HG03575 (cell line): ENCODE measurements at regions not wholly inside any gene's neighbourhood (a gene's known extent, or its start where the extent isn't known, plus 50 kb on each side); places are given as distances from the start of the nearest gene placed in this dataset.

Experiments
- ATAC-seq: cut with Tn5 transposase; IDR thresholded peaks from one replicate; pipeline ENCODE4 v1.9.1; 2021; ENCODE audit not compliant: unreplicated experiment, insufficient number of reproducible peaks, low FRiP score; ENCODE audit errors: extremely low read depth

- no peak for ATAC-seq
Observed at GRCh38 chr9:90002397-90003271, 397.8 kb downstream of the GADD45G start.

DNA sequence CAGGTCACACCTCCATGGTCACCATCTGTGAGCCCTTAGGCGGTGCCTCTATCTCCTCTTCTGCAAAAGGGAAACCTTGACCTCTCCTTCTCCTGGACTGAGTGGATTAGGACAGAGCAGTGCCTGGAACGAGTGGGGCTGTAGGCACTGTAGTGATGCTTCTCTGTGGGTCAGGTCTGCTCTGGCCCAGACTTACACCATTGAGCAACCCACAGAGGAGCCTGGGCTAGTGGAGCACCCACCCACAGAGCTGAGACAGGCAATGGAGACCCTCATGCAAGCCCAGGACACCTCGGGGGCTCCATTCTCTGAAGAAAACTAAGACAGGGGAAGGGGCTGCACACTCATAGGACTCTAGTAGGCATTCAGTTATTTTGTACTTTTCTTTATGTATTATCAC, 400.6 kb downstream of the GADD45G start:
- no peak for ATAC-seq

- no peak for ATAC-seq
Observed at GRCh38 chr9:90007516-90008440, 403.0 kb downstream of the GADD45G start.

DNA sequence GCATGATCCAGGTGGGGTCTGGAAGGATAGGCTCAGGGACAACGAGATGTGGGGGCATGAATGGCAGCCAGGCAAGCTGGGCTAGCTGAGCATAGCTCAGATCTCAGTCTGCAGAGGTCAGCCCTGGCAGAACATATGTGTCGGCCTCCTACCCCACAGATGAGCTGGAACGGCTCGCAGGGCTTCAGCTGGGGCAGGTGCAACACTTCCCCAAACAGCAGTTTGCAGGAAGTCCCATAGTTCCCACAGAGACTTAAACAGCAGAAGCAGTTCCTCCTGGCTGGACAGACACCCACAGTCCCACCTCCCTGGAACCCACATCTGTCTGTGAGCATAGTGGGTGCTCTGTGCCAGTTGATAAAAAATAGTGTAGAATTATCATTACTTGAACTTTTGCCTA, 404.6 kb downstream of the GADD45G start:
- no peak for ATAC-seq

DNA sequence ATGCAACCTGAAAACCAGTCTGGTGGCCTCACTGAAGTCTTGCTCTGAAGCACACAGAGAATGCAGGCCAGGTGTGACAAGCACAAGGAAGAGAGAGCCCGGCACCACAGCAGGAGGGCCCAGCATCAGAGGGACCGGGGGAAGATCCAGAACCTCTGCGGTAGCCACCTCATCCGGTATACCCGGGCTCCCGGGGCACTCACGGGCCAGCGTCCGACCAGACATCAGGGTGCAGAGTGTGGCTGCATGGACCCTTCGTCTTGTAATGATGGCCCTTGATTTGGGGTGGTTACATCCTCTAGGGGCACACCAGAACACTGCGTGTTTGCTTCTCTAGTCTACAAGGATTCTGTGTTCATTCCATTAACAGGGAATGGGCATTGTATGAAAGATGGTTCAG, 406.0 kb downstream of the GADD45G start:
- ATAC-seq, result no peak

DNA sequence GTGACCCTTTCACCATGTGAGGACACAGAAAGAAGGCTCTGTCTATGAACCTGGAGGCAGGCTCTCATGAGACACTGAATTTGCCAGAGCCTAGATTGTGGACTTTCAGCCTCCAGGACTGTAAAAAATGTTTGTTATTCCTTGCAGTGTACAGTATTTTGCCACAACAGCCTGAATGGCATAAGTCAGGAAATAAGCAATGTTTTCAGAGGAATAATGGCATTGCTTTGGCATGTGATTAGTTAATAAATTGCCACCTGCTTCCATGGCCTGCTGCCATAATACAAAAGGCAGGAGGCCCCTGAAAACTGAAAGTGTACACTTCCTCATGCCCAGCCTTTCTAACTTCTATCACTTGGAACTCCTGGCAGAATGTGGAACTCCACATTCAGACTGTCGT, 408.1 kb downstream of the GADD45G start:
- no peak for ATAC-seq

DNA sequence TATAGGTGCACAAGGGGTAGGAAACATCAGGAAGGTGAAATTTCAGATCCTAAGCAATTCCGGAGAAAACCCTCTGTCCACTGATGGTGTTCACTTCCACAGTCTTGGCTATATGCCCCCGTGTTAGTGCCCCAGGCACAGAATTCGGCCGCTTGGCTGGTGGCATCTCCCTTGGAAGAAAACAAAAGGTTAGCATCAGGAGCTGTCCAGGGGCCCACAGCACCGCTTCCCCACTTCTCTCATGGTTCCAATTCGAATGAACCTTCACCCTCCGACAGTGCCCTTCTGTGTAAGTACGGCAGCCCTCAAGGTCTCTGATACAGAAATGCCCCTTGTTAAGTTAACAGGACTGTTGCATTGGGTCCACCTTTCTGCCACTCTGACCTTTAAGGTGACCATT, 409.0 kb downstream of the GADD45G start:
- ATAC-seq, result no peak

DNA sequence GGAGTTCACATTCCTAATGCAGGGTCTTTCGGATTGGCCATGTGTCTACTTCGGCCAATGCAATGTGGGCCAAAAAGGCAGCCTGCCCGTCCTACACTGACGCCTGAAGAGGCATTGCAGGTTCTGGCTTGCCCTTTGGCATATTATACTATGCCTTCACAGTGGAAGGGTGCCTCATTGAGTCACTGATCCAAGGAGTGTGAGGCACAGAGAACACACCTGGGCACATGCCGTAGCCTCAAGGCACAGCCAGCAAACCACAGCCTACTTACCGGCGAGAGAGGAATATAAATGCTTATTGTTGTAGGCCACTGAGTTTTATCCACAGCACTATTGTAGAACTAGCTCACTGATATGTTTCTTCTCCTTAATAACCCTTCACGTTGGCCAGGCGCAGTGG, 409.6 kb downstream of the GADD45G start:
- ATAC-seq, result no peak

DNA sequence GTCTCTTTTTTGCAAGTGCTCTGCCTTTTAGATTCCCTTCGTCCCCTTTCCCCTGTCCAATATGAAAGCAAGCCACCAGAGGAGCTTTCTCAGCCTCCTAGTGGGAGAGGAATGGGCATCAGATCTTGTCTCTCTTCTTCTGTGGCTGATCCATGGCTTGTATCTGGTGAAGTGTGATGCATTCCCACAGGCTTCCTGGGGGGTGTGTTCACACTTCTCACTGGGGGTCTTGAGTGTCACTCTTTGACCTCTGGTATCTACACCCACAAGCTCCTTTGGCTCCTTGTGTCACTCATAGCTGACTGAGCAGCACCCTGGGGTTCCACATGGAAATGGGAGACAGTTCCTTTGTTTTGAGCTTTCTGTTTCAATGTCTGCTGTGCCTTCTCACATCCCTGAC, 411.5 kb downstream of the GADD45G start:
- no peak for ATAC-seq

- no peak for ATAC-seq
Observed at GRCh38 chr9:90017679-90018078, 412.9 kb downstream of the GADD45G start.

DNA sequence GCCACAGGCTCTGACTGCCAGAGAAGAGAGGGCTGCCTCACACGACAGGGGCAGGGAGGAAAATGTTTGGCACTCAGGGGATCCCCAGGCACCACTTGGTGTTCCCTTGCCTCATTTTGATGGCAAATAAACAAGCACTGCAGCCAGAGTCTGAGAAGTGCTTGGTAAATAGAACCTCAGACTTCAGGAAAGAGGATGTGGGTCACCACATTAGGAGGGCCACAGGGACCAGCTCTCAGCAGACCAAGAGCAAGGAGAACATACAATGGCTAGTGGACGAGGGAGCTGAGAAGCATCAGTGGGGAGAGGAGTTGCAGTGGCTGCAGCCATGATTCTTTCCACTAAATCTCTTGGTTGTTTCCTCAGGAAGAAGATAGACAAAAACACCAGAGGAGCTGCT, 413.9 kb downstream of the GADD45G start:
- ATAC-seq, result no peak

DNA sequence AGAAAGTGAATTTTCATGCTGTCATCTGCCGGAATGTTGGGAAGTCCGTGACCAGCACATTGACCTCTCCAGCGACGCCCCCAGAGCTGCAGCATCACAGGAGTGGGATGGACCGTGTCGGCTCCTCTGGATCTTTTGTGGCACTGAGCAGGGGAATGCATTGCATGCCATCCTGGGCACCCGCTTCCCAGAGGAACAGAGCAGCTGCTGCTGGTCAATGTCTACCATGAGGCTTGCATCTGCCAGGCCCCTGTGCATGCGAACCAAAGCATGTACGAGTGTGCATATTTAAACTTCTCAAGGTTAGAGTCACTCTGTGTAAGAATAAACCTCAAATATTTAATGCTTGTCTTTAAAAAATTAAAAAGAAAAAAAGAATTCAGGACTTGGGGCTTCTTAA, 414.8 kb downstream of the GADD45G start:
- ATAC-seq, result no peak

DNA sequence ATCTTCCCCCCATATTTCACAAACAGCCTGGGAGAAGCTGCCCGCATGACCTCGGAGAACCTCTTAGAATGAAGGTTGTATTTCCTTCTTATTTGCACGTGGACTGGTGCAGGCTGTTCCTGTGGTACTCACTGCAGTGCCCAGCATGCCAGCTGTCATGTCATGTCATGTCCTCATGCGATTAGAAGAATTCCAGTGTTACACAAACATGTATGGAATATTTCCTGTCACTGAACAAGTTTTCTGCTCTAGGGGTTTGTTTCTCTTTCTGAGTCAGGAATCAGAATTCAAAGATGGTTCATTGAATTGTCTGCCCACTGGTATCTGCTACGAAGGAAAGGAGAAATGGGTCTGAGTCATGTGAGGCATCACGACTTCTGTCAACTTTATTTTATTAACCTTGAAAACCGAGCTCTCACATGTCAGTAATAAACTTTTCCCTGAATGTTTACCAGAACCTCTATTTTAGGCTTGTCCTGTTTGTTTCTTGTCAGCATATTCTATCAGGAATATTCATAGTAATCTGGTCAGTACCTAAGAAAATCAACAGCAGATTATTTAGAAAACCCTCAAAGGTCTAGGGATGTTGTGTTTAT, 415.6 kb downstream of the GADD45G start:
- no peak for ATAC-seq

DNA sequence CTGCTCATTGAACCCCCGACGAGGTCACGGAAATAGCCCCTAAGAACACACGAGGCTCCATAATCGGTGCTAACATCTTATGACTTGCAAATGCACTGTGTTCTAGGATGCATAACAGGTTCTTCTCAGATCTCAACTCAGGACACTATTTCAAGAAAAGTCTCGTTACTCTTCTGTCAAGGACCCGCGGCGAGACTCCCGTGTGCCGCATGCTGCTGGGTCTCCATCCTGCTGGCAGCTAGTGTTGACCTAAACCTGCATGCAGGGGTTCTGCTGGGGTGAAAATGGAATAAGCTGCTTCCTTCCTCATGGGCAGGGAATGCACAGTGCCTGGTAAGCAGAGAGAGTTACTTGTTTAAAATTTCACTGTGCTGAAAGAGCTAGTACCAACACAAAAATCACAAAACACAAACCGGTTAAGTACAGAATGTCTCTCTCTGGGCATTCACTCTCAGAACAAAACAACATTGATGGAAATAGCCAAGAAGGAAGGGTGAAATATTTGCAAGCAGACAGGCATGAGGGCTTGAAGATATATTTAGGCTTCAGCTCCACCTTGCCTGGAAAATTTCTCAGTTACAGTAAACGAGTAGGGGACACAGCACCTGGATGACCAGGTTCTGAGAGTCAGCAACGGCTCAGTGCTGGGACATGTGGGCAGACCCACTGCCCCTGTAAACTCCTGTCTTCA, 416.5 kb downstream of the GADD45G start:
- ATAC-seq, result no peak

DNA sequence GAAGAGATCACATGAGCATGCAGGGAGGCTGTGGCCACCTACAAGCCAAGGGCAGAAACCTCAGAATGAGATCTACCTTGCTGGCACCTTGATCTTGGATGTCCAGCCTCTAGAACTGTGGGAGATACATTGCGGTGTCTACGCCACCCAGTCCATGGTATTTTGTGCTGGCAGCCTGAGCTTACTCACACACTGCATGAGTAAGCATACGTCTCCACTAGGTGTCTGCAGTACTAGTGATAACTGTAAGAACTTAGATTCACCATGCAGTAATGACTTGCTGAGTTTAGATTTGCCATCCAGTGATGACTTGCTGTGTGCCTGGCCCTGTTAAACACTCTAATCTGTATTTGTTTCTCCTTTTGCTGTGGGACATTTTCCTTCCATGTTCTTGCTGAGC, 417.7 kb downstream of the GADD45G start:
- ATAC-seq, result no peak

DNA sequence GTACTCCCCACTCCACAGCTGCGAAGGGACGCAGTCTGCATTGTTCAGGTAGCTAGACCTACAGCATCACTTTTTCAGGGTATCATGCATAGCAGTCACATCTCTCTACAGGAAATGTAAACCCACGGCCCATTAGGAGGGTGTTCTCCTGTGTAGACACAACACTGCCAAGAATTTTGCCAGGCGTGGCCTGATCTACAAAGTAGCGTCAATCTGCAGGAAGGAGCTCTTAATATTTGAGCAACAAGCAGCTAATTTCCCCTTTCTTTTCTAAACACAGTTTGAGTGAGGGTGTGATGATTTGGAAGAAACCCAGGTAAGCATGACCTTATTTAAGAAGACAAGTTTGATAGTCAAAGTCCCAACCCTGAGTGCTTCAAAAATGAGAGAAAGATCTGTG, 419.0 kb downstream of the GADD45G start:
- ATAC-seq, result no peak

DNA sequence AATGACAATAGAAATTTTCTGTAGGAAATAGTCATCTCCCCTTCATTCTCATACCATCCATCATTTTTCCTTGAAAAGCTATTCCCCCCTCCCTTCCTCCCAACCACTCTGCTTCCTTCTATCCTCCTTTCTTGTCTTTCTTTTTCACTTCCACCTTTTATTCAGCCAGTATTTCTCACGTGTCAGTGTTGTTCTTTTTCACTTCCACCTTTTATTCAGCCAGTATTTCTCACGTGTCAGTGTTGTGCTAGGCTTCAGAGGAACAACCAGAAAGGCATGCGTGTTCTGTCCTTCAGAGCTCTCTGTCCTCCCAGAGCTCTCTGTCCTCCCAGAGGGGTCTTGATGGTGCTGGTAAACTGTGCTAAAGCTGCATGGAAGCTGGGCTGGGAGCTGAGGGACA, 419.6 kb downstream of the GADD45G start:
- ATAC-seq, result no peak

DNA sequence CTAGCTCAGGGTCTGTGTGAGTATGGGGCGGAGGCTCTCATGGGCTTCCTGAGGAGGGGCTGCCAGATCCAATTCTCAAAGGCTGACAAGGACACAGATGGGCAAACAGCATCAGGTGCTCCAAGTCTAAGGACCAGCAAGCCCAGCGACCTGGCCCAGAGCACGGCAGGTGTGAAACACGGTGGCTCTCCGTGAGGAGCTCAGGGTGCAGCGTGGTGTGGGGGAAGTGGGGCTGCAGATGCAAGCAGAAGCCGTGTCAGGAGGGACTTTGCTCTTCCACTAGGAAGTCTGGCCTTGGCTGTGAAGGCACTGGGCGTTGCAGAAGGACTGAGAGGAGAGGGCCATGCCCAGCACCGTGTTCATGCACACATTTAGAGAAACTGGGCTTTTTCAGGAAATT, 420.0 kb downstream of the GADD45G start:
- no peak for ATAC-seq

- ATAC-seq, result no peak
Observed at GRCh38 chr9:90025816-90026215, 421.0 kb downstream of the GADD45G start.
